GM18858 (cell line): ENCODE measurements at regions not wholly inside any gene's neighbourhood (a gene's known extent, or its start where the extent isn't known, plus 50 kb on each side); places are given as distances from the start of the nearest gene placed in this dataset.
"Not testable (repeated sequence)": the region's sequence is repeated elsewhere in the genome, so short reads cannot be mapped to it uniquely, and the experiment has no call there.

Experiments used
- ATAC-seq: cut with Tn5 transposase; IDR thresholded peaks from one replicate; pipeline ENCODE4 v1.9.1; 2021; ENCODE audit not compliant: unreplicated experiment

DNA sequence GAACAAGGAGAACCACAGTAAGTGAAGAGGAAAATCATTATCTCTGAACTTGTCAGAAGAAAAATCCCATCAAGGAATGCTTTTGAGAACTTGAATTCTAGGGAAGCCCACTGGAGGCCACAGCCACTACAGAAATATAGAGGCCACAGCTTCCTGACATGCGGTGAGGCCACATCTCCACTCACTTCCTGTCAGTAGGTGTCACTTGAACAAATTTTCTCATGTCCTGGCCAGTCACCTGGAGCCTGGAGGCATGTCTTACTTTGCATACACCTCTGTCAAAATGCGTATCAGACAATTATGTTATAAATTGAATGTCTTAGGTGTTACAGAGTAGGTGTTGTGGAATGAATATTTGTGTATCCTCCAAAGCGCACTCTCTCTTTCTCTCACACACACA lies 370.3 kb downstream of the DAD1 start:
- ATAC-seq = no peak

- ATAC-seq = no peak
Observed at GRCh38 chr14:22213120-22213519, 375.9 kb downstream of the DAD1 start.

- no peak for ATAC-seq
Observed at GRCh38 chr14:22210906-22211305, 378.1 kb downstream of the DAD1 start.

GRCh38 chr14:22210026-22210425 lies 379.0 kb downstream of the DAD1 start:
- no peak for ATAC-seq

- ATAC-seq = no peak
Observed at GRCh38 chr14:22203036-22203435, 386.0 kb downstream of the DAD1 start.

DNA sequence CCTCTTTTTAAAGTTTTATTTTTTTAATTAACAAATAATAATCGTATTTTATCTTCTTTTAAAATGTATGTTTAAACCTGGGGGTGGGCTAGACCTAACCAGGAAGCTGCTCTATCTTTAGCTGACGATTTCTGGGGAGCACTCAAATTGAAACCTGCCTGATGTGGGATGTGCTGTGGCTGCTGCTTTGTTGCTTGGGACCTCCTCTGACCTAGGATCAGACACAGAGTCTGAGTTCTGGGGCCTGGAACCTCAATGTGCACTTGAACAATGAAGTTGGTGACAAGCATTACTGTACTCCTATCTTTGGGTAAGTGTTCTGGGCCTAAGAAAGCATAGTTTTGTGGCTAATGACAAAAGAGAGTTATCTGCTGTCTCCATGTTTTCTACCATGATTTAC lies 386.7 kb downstream of the DAD1 start:
- ATAC-seq = no peak

- ATAC-seq = peak; percentile 72
Observed at GRCh38 chr14:22200977-22201605, 387.9 kb downstream of the DAD1 start.

GRCh38 chr14:22200131-22200530 lies 388.9 kb downstream of the DAD1 start:
- not testable (repeated sequence) for ATAC-seq

DNA sequence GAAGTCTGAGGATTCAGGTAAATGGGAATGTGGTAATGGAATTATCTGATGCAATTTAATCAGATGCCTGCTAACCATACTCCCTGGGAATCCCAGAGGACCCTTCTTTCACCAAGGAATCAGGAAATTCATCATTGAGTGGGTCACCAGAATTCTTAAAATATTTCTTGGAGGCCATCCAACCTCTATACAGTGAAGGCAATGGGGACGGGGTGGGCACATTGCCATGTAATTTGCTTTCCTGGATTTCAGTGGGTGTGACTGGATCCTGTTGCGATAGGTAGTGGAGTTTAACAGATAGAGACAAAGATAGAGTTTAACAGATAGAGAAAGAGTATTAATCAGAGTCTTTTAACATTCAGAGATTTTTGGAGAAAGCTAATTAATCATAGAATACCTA lies 394.4 kb downstream of the DAD1 start:
- no peak for ATAC-seq

- ATAC-seq = no peak
Observed at GRCh38 chr14:22190411-22191191, 398.4 kb downstream of the DAD1 start.

DNA sequence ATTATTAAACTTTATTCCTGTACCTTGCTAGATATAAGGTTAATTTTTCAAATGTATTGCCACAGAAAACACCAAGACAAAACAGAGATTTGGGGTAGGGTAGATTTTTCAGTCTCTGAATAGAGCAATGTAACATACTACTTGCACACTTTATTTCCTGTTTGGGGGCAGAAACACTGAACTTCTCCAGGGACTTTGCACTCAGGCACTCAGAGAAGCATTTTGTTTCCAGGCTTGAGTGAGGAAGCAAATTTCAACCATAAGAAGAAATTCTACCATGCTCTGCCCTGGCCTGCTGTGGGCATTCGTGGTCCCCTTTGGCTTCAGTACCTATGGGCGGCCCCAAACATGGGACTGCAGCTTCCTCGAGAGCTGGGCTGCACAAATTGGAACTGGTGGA lies 399.1 kb downstream of the DAD1 start:
- no peak for ATAC-seq

- no peak for ATAC-seq
Observed at GRCh38 chr14:22188318-22188717, 400.7 kb downstream of the DAD1 start.

DNA sequence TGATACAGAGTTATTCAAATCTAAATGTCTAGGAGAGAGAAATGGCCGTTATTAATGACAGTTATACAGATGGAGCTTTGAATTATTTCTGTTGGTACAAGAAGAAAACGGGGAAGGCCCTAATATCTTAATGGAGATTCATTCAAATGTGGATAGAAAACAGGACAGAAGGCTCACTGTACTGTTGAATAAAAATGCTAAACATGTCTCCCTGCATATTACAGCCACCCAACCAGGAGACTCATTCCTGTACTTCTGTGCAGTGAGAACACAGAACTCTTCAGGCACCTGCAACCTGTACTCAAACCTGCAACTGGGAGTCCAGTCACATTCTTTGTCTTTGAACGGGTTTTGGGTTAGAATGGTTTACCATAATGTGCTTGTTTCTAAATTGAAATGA lies 403.2 kb downstream of the DAD1 start:
- ATAC-seq = no peak

- no peak for ATAC-seq
Observed at GRCh38 chr14:22185191-22185590, 403.8 kb downstream of the DAD1 start.

DNA sequence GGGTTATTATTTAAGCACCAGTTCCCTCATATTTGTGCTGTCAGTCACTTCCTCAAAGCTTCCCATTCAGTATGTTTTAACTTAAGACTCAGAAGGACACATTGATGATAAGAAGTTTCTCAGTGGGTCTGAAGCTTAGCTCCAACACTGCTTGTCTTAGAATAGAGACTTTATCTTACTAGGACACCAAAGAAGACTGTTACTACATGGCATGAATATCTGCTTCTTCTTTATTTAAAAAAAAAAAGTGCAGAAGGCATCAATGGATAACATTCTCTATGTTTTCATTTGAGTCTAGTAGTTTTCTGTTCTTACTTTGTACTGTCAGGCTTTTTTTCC lies 404.2 kb downstream of the DAD1 start:
- no peak for ATAC-seq

DNA sequence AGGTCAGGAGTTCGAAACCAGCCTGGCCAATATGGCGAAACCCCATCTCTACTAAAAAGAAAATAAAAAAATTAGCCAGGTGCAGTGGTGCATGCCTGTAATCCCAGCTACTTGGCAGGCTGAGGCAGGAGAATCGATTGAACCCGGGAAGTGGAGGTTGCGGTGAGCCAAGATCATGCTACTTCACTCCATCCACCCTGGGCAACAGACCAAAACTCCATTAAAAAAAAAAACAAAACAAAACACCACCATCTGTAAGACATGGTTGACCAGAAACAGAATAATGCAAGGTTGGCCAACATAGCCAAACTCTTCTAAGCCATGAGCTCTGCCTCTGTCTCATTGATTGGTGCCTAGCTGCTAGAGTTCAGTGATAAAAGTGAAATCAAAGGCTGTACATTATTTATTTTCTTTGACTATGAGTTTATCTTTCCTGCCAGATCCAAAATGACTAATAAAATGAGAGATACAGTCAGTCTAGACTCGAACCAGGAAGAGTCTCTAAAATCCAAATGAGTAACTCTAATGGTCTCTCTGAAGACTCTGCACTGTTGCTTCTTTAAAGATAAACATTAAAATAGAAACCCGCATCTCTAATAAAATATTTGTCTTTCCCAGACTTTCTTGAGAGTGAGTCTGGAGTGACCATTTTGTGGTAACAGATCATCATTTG lies 404.7 kb downstream of the DAD1 start:
- no peak for ATAC-seq

DNA sequence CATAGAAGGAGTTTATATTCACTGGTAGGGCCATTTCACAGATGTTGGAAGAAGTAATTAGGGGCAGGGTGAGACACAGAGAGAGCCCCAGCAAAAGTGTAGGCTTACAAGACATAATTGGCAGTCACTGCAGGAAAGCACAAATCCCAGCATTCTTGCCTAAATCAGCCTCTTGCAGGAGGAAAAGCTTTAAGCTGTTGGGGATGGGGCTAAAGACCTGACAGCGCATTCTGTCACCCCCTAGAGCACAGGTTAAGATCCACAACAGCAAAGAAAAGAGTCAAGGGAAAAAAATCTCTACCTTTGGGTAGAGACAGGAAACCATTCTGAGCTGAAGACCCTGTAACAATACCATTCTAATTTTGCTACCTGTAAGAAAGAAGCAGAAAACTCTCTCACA lies 409.0 kb downstream of the DAD1 start:
- no peak for ATAC-seq

GRCh38 chr14:22179190-22179589 lies 409.8 kb downstream of the DAD1 start:
- no peak for ATAC-seq

DNA sequence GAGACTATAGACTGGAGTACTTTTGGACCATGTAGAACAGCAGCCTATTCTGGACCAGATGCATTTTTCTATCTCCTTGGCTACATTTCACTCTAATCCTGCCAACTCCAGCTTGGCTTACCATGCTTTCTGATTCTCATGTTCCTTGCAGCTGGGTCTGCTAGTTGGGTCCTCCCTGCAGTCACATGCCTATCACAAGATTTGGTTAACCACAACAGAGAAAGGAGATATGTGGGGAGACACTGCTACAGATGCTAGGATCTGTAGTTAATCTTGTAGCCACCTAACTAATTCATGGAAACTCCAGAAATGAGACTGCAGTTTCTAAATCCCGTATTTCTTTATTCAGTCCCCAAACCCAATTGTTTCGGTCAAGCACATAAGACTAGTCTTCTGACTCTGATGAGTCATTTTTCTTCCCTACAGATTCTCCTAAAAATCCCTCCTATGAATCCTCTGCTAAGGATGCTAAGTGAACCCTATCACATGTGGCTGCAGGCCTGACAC lies 410.6 kb downstream of the DAD1 start:
- no peak for ATAC-seq

DNA sequence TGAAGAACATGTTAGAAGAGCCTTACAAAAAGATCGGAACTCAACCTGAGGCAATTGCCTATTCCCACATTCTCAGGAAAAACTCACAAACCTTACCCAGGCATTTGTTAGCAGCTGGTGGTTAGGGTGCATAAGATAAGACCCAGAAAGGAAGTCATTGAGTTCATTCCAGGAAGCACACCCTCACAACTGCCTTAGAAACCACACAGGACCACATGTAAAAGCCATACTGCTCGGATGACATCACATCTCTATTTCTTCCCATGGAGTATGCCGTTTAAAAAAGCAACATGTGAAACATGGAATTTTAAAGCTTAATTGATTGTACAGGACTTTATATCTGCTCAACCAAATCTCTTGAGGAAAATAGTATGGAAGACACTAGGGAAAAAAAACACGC lies 411.2 kb downstream of the DAD1 start:
- no peak for ATAC-seq

GRCh38 chr14:22176957-22177356 lies 412.1 kb downstream of the DAD1 start:
- no peak for ATAC-seq

DNA sequence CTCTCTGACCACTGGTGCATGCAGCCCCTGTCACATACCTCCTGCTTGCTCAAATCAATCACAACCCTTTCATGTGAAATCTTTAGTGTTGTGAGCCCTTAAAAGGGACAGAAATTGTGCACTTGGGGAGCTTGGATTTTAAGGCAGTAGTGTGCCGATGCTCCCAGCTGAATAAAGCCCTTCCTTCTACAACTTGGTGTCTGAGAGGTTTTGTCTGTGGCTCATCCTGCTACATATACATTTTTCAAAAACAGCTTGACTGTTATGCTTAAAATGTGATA lies 413.8 kb downstream of the DAD1 start:
- ATAC-seq = not testable (repeated sequence)
